ENCODE measurements at regions not wholly inside any gene's neighbourhood (a gene's known extent, or its start where the extent isn't known, plus 50 kb on each side); places are given as distances from the start of the nearest gene placed in this dataset.

DNA sequence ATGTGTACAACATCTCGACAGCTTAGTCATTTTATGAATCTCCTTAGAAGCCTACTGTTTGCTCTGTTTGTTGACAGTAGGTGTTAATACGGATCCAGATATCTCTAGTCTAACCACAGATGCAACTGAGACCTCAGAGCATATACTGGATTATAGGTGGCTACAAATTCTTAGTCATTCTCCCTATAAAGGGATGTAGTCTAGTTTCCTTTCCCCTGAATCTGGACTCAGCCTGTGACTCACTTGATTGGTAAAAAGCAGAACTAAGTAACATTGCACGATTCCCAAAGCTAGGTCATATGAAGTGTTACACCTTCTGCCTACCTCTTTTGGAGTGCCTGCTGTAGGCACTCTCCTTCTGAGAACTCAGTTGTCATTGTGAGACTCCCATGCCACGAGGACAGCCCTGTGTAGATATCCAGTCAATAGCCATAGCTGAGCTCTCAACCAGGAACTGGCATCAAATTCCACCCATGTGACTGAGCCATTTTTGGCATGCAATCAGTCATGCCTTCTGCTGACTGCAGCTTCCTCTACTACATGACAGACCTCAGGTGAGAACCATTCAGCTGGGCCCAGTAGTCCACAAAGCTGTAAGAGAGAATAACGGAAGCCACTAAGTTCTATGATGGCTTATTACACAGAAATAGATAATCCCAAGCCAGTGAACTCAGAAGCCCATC lies 135.9 kb upstream of the CHRM3 start:
- Histone ChIP-seq H3K36me3 (ENCODE audit: control insufficient read depth in 2 of 2, extremely low read depth in 1 of 2, insufficient read depth in 2 of 2, low read length in 2 of 2) (no peaks in the 10 kb centered on the region), H3K27ac (ENCODE audit: insufficient read depth, low read depth, low read length) (no peak overlapping the region), H3K4me3 (replicated peaks in 1 of 3; ENCODE audit: insufficient read depth in 1 of 3, low read depth in 1 of 3, low read length in 3 of 3) (no peak overlapping the region), H3K4me2 (ENCODE audit: insufficient read depth, low read length) (no peak overlapping the region), H3K27me3 (ENCODE audit: control insufficient read depth in 2 of 2, insufficient read depth in 2 of 2, low read length in 2 of 2) (no peaks in the 10 kb centered on the region), H3K4me1 (ENCODE audit: control insufficient read depth, extremely low read depth, insufficient read depth, low read length) (no peaks in the 10 kb centered on the region), H3K79me2 (ENCODE audit: control insufficient read depth, insufficient read depth, low read length) (no peaks in the 10 kb centered on the region), H3K9me3 (replicated peaks; ENCODE audit: control insufficient read depth, insufficient read depth, low read length) (peaks cover 7% of the 10 kb centered on the region), H3K9me1 (replicated peaks; ENCODE audit: control insufficient read depth, extremely low read depth, insufficient read depth, low read length) (no peaks in the 10 kb centered on the region), H4K20me1 (replicated peaks; ENCODE audit: control insufficient read depth, extremely low read depth, insufficient read depth, low read length) (no peaks in the 10 kb centered on the region), H2AFZ (ENCODE audit: low read depth, low read length) (no peak overlapping the region), H3K9ac (replicated peaks; ENCODE audit: extremely low read depth, insufficient read depth, low read length) (no peak overlapping the region)
- FAIRE-seq = no peak
- ChIA-PET POLR2A (no interaction called here), CTCF (no interaction called here)
- dilution Hi-C loops (cut with MboI; ENCODE audit: extremely low pct_ligation_motif_present, low sequenced_read_pairs) = no loop called here
- DNase-seq (ENCODE audit: low read depth, low spot score) = no peak
- TF ChIP-seq FOS (IDR thresholded peaks at IDR 0.05; ENCODE audit: borderline replicate concordance, insufficient read depth, low read length) (no peak), GATA2 (IDR thresholded peaks at IDR 0.05; ENCODE audit: insufficient read depth, insufficient read length, low read depth, low read length) (no peak), POLR2A (IDR thresholded peaks at IDR 0.05; ENCODE audit: low read depth, low read length) (no peak), JUN (IDR thresholded peaks at IDR 0.05; ENCODE audit: borderline replicate concordance, insufficient read depth, insufficient read length, low read depth) (no peak), POLR2AphosphoS5 (IDR thresholded peaks at IDR 0.05; ENCODE audit: insufficient read depth, low read depth, low read length) (no peak), EZH2 (IDR thresholded peaks at IDR 0.05; ENCODE audit: borderline replicate concordance, low read depth, low read length, severe bottlenecking) (no peak), MYC (IDR thresholded peaks at IDR 0.05; ENCODE audit: low read depth, low read length) (no peak)
- TF ChIP-seq, protein P1, sequence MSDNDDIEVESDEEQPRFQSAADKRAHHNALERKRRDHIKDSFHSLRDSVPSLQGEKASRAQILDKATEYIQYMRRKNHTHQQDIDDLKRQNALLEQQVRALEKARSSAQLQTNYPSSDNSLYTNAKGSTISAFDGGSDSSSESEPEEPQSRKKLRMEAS (IDR thresholded peaks at IDR 0.05; ENCODE audit: insufficient read depth, insufficient read length) = no peak
- TF ChIP-seq, protein P2, sequence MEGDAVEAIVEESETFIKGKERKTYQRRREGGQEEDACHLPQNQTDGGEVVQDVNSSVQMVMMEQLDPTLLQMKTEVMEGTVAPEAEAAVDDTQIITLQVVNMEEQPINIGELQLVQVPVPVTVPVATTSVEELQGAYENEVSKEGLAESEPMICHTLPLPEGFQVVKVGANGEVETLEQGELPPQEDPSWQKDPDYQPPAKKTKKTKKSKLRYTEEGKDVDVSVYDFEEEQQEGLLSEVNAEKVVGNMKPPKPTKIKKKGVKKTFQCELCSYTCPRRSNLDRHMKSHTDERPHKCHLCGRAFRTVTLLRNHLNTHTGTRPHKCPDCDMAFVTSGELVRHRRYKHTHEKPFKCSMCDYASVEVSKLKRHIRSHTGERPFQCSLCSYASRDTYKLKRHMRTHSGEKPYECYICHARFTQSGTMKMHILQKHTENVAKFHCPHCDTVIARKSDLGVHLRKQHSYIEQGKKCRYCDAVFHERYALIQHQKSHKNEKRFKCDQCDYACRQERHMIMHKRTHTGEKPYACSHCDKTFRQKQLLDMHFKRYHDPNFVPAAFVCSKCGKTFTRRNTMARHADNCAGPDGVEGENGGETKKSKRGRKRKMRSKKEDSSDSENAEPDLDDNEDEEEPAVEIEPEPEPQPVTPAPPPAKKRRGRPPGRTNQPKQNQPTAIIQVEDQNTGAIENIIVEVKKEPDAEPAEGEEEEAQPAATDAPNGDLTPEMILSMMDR (IDR thresholded peaks at IDR 0.05; ENCODE audit: extremely low read depth in 1 of 2, insufficient read depth in 1 of 2, low read depth in 1 of 2, low read length in 2 of 2) = no peak
- intact Hi-C loops (cut with micrococcal nuclease) = no loop called here
- BruUV-seq (replicated peaks) = no TSS peak

Measured in endothelial cell of umbilical vein (primary cell).